HepG2 (cell line): ENCODE measurements at regions not wholly inside any gene's neighbourhood (a gene's known extent, or its start where the extent isn't known, plus 50 kb on each side); places are given as distances from the start of the nearest gene placed in this dataset.

Experiments used
- CENPT ChIP-seq: sonication (generic); formaldehyde crosslinking; IDR thresholded peaks from 2 replicates; pipeline ENCODE4 v1.8.0; 2022; ENCODE audit warnings: low read depth, mild to moderate bottlenecking, moderate library complexity, missing genetic modification reagents
- HNRNPK ChIP-seq: fragments of 200-400 bp; formaldehyde crosslinking; IDR thresholded peaks from 2 replicates; pipeline ENCODE4 v1.6.1; 2018; ENCODE audit warnings: low read length, low read depth, moderate library complexity, mild to moderate bottlenecking; ENCODE audit not compliant: poor library complexity, severe bottlenecking
- HOXA7 ChIP-seq: sonication (generic); formaldehyde crosslinking; IDR thresholded peaks from 2 replicates; pipeline ENCODE4 v1.8.1; 2022; ENCODE audit warnings: mild to moderate bottlenecking, missing genetic modification reagents, moderate library complexity
- JDP2 ChIP-seq: sonication (generic); formaldehyde crosslinking; IDR thresholded peaks from 2 replicates; pipeline ENCODE4 v1.8.1; 2022; ENCODE audit warnings: missing genetic modification reagents, borderline replicate concordance
- NRL ChIP-seq: sonication (generic); formaldehyde crosslinking; IDR thresholded peaks from 2 replicates; pipeline ENCODE4 v1.5.0; 2020; ENCODE audit warnings: missing genetic modification reagents, mild to moderate bottlenecking, moderate library complexity, borderline replicate concordance
- SP5 ChIP-seq: IDR thresholded peaks from 2 replicates; pipeline ENCODE4 v1.6.1; 2016; ENCODE audit warnings: low read depth, borderline replicate concordance
- ZNF619 ChIP-seq: sonication (generic); formaldehyde crosslinking; IDR thresholded peaks from 2 replicates; pipeline ENCODE4 v1.4.0; 2020; ENCODE audit warnings: mild to moderate bottlenecking, missing genetic modification reagents
- TF ChIP-seq, protein P1 (sequence below): sonication (generic); formaldehyde crosslinking; IDR thresholded peaks from 2 replicates; pipeline ENCODE4 v1.5.1; 2020; ENCODE audit warnings: mild to moderate bottlenecking, missing genetic modification reagents, borderline replicate concordance
- TF ChIP-seq, protein P2 (sequence below): sonication (generic); formaldehyde crosslinking; IDR thresholded peaks from 2 replicates; pipeline ENCODE4 v1.5.0; 2020; ENCODE audit warnings: missing genetic modification reagents, mild to moderate bottlenecking, borderline replicate concordance

DNA sequence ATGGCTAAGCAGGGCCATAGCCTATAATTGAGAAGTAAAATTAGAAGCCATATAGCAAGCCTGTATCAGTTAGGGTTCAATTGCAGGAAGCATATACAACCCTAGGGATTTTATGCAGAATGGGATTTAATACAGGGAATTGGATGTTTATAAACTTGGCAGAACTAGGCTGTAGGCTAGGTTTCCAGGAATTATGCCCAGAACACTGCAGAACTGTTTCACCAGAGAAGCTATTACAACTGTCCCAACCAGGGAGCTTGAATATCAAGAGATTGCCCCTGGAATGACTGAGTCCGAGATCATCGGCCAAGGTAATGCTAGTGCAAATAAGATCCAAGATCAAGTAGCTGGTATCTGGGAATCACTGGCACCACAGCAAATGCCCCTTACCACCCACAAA lies 64.0 kb downstream of the PRR15 start (continued):
- TF ChIP-seq HNRNPK = no peak
- TF ChIP-seq NRL (CRISPR knock-in tag) = no peak
- TF ChIP-seq ZNF619 (CRISPR knock-in tag) = no peak
- no peak for TF ChIP-seq SP5
- TF ChIP-seq CENPT (CRISPR knock-in tag) = no peak
- no peak for TF ChIP-seq JDP2
- TF ChIP-seq HOXA7 = no peak
- TF ChIP-seq, protein P1, sequence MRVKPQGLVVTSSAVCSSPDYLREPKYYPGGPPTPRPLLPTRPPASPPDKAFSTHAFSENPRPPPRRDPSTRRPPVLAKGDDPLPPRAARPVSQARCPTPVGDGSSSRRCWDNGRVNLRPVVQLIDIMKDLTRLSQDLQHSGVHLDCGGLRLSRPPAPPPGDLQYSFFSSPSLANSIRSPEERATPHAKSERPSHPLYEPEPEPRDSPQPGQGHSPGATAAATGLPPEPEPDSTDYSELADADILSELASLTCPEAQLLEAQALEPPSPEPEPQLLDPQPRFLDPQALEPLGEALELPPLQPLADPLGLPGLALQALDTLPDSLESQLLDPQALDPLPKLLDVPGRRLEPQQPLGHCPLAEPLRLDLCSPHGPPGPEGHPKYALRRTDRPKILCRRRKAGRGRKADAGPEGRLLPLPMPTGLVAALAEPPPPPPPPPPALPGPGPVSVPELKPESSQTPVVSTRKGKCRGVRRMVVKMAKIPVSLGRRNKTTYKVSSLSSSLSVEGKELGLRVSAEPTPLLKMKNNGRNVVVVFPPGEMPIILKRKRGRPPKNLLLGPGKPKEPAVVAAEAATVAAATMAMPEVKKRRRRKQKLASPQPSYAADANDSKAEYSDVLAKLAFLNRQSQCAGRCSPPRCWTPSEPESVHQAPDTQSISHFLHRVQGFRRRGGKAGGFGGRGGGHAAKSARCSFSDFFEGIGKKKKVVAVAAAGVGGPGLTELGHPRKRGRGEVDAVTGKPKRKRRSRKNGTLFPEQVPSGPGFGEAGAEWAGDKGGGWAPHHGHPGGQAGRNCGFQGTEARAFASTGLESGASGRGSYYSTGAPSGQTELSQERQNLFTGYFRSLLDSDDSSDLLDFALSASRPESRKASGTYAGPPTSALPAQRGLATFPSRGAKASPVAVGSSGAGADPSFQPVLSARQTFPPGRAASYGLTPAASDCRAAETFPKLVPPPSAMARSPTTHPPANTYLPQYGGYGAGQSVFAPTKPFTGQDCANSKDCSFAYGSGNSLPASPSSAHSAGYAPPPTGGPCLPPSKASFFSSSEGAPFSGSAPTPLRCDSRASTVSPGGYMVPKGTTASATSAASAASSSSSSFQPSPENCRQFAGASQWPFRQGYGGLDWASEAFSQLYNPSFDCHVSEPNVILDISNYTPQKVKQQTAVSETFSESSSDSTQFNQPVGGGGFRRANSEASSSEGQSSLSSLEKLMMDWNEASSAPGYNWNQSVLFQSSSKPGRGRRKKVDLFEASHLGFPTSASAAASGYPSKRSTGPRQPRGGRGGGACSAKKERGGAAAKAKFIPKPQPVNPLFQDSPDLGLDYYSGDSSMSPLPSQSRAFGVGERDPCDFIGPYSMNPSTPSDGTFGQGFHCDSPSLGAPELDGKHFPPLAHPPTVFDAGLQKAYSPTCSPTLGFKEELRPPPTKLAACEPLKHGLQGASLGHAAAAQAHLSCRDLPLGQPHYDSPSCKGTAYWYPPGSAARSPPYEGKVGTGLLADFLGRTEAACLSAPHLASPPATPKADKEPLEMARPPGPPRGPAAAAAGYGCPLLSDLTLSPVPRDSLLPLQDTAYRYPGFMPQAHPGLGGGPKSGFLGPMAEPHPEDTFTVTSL (CRISPR knock-in tag) = no peak
- TF ChIP-seq, protein P2, sequence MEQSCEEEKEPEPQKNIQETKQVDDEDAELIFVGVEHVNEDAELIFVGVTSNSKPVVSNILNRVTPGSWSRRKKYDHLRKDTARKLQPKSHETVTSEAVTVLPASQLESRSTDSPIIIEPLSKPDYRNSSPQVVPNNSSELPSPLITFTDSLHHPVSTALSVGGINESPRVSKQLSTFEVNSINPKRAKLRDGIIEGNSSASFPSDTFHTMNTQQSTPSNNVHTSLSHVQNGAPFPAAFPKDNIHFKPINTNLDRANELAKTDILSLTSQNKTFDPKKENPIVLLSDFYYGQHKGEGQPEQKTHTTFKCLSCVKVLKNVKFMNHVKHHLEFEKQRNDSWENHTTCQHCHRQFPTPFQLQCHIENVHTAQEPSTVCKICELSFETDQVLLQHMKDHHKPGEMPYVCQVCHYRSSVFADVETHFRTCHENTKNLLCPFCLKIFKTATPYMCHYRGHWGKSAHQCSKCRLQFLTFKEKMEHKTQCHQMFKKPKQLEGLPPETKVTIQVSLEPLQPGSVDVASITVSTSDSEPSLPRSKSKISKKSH (CRISPR knock-in tag) = no peak
